CD8-positive, alpha-beta memory T cell (primary cell): ENCODE measurements at regions not wholly inside any gene's neighbourhood (a gene's known extent, or its start where the extent isn't known, plus 50 kb on each side); places are given as distances from the start of the nearest gene placed in this dataset.
"Not testable (repeated sequence)": the region's sequence is repeated elsewhere in the genome, so short reads cannot be mapped to it uniquely, and the experiment has no call there.

Experiments
- CTCF ChIA-PET: fragments of 350-600 bp; sonication (Branson Sonifier 250); formaldehyde crosslinking; loops from one replicate; lab custom pipeline; 2021; ENCODE audit warnings: antibody characterized with exemption; lab: Charles Lee
- POLR2A ChIA-PET: fragments of 350-600 bp; sonication (Branson Sonifier 250); formaldehyde crosslinking; loops from one replicate; lab custom pipeline; 2021; ENCODE audit warnings: antibody characterized with exemption; lab: Charles Lee
- DNase-seq, 5 donors: peaks; one replicate each; pipeline versions ENCODE4 v3.0.0 to v3.0.0-alpha.2; 2020 to 2022; ENCODE audit warnings: mixed read lengths in 1 of 5
- H3K27ac ChIP-seq: one replicate; pipeline ENCODE4 v1.7.0; 2013; ENCODE audit warnings: low read depth, mild to moderate bottlenecking, low read length, moderate library complexity
- H3K27me3 ChIP-seq: 2 replicates; pipeline ENCODE4 v1.7.0; 2013; ENCODE audit warnings: low read length, mild to moderate bottlenecking; ENCODE audit not compliant: insufficient read depth, poor library complexity, severe bottlenecking
- H3K36me3 ChIP-seq: 2 replicates; pipeline ENCODE4 v1.7.0; 2013; ENCODE audit warnings: mild to moderate bottlenecking, low read length, moderate library complexity; ENCODE audit not compliant: insufficient read depth
- H3K4me1 ChIP-seq: 2 replicates; pipeline ENCODE4 v1.7.0; 2013; ENCODE audit warnings: mild to moderate bottlenecking, low read length, moderate library complexity; ENCODE audit not compliant: insufficient read depth
- H3K4me3 ChIP-seq: 2 replicates; pipeline ENCODE4 v1.7.0; 2013; ENCODE audit warnings: mild to moderate bottlenecking, low read length
- H3K9me3 ChIP-seq: 2 replicates; pipeline ENCODE4 v1.7.0; 2013; ENCODE audit warnings: mild to moderate bottlenecking, low read length
- H3K27ac Mint-ChIP-seq, 8 donors: one replicate each; pipeline ENCODE4 v1.8.0; 2020 to 2021; ENCODE audit warnings: mixed read lengths in 8 of 8, mild to moderate bottlenecking in 6 of 8, inconsistent platforms in 3 of 8, moderate library complexity in 3 of 8
- H3K27me3 Mint-ChIP-seq, 2 donors: one replicate each; pipeline ENCODE4 v1.8.0; 2020 to 2021; ENCODE audit warnings: mixed read lengths in 2 of 2, mild to moderate bottlenecking in 1 of 2, moderate library complexity in 1 of 2
- H3K36me3 Mint-ChIP-seq, 3 donors: one replicate each; pipeline ENCODE4 v1.8.0; 2020 to 2021; ENCODE audit warnings: mixed read lengths in 3 of 3, inconsistent platforms in 1 of 3, mild to moderate bottlenecking in 1 of 3
- H3K4me1 Mint-ChIP-seq, 3 donors: one replicate each; pipeline ENCODE4 v1.8.0; 2020 to 2021; ENCODE audit warnings: mixed read lengths in 3 of 3, inconsistent platforms in 1 of 3, mild to moderate bottlenecking in 1 of 3
- H3K4me3 Mint-ChIP-seq, 7 donors: one replicate each; pipeline ENCODE4 v1.8.0; 2020 to 2021; ENCODE audit warnings: mixed read lengths in 7 of 7, mild to moderate bottlenecking in 6 of 7, moderate library complexity in 4 of 7, inconsistent platforms in 2 of 7
- H3K9me3 Mint-ChIP-seq, 5 donors: one replicate each; pipeline ENCODE4 v1.8.0; 2020 to 2022; ENCODE audit warnings: mixed read lengths in 5 of 5, mild to moderate bottlenecking in 3 of 5, moderate library complexity in 2 of 5, inconsistent platforms in 1 of 5

- H3K27ac Mint-ChIP-seq, H3K9me3 Mint-ChIP-seq, H3K4me1 Mint-ChIP-seq, H3K4me3 Mint-ChIP-seq, DNase-seq, H3K27ac ChIP-seq, H3K9me3 ChIP-seq, H3K4me1 ChIP-seq, H3K36me3 ChIP-seq, H3K4me3 ChIP-seq, H3K27me3 ChIP-seq, POLR2A ChIA-PET, CTCF ChIA-PET, H3K36me3 Mint-ChIP-seq: not testable (repeated sequence)
- peaks cover 0 to 17% of the 10 kb centered on the region in 2 donors for H3K27me3 Mint-ChIP-seq
Measured at GRCh38 chr12:31162896-31163560, 89.4 kb downstream of the DDX11 start.

GRCh38 chr12:31174293-31174692 is 100.6 kb downstream of the DDX11 start:
- peaks cover 0 to 14% of the 10 kb centered on the region in 2 donors for H3K27me3 Mint-ChIP-seq
- H3K36me3 ChIP-seq, H3K9me3 Mint-ChIP-seq, CTCF ChIA-PET, H3K9me3 ChIP-seq, H3K4me3 Mint-ChIP-seq, H3K4me1 ChIP-seq, H3K27me3 ChIP-seq, H3K4me3 ChIP-seq, H3K27ac Mint-ChIP-seq, POLR2A ChIA-PET, DNase-seq, H3K36me3 Mint-ChIP-seq, H3K4me1 Mint-ChIP-seq, H3K27ac ChIP-seq: not testable (repeated sequence)

DNA sequence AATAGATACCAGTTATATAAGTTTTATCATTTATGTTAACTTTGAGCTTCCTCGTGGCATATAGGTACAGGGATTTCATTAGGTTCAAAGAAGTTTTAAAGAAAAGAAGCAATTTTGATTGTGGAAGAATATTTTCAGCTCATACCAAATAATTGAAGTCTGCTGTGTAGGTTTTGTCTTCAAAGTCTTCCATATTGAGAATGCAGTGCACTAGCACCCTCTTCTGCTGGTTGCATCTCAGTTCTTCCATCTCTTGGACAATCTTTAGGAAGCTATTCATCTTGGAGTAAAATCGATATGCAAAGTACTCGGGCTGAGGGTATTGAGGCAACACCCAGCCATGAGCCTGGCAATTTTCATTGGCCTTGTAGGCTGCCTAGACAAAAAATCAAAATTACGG is 103.9 kb downstream of the DDX11 start:
- POLR2A ChIA-PET, DNase-seq, H3K9me3 ChIP-seq, H3K4me1 Mint-ChIP-seq, H3K36me3 Mint-ChIP-seq, CTCF ChIA-PET, H3K4me3 ChIP-seq, H3K9me3 Mint-ChIP-seq, H3K4me1 ChIP-seq, H3K27me3 ChIP-seq, H3K27ac ChIP-seq, H3K27ac Mint-ChIP-seq, H3K36me3 ChIP-seq, H3K4me3 Mint-ChIP-seq: not testable (repeated sequence)
- H3K27me3 Mint-ChIP-seq, result peaks cover 0 to 15% of the 10 kb centered on the region in 2 donors

DNA sequence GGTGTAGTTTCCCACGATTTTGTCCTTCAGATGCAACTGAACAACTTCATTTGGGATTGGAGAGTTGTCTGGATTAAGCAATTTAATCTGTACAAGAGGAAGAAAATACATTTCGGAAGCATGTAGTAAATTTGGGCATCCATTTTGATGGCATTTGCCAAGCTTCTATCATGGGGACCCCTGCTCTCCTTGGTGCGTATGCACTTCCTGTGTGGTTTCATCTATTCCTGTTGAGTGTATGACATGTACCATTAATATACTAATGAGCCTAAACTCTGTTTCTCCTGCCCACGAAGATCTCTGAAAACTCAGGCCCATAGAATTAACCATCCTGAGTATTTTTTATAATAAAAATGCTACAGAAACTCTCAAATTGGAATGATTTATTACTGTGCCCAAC is 105.2 kb downstream of the DDX11 start:
- H3K27me3 Mint-ChIP-seq, result peaks cover 0 to 15% of the 10 kb centered on the region in 2 donors
- CTCF ChIA-PET, H3K36me3 Mint-ChIP-seq, H3K27me3 ChIP-seq, DNase-seq, H3K9me3 ChIP-seq, H3K4me1 ChIP-seq, H3K4me3 Mint-ChIP-seq, H3K4me3 ChIP-seq, H3K4me1 Mint-ChIP-seq, H3K27ac ChIP-seq, H3K9me3 Mint-ChIP-seq, POLR2A ChIA-PET, H3K36me3 ChIP-seq, H3K27ac Mint-ChIP-seq: not testable (repeated sequence)

DNA sequence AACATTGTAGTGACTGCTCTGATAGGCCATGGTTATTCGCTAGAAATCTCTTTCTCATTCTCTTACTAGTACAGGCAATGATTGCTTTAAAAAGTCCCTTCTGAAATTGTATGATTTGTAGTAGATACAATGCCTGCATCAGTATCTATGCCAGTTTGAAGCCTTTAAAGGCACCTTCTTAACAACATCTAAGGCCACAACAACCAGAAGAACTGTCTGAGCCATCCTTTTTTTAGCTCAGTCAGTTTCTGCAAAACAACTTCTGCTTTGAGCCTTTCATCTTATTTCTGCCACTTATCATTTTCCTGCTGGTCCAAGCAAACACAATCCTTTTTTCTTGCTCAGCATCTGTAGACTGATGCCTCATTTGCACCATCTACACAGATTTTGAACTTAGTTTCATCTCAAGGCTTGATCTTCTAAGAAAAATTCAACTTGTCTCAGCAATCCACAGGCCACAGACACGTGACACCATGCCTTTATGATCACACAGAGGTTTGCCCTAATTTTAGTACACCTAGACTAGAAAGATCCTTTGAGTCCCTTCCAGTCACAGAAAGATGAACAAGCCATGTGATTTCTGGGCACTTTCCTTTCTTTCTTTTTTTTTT is 106.1 kb downstream of the DDX11 start:
- H3K27ac Mint-ChIP-seq, H3K4me1 Mint-ChIP-seq, H3K36me3 Mint-ChIP-seq, CTCF ChIA-PET, H3K27me3 ChIP-seq, H3K27ac ChIP-seq, H3K4me3 Mint-ChIP-seq, H3K9me3 Mint-ChIP-seq, H3K4me3 ChIP-seq, H3K36me3 ChIP-seq, H3K9me3 ChIP-seq, H3K4me1 ChIP-seq, POLR2A ChIA-PET: not testable (repeated sequence)
- DNase-seq, result peak in 1 of 5 donors; percentile 11
- peaks cover 0 to 12% of the 10 kb centered on the region in 2 donors for H3K27me3 Mint-ChIP-seq

GRCh38 chr12:31182571-31182970 is 108.9 kb downstream of the DDX11 start:
- H3K9me3 ChIP-seq, H3K27ac Mint-ChIP-seq, CTCF ChIA-PET, H3K4me1 ChIP-seq, H3K36me3 ChIP-seq, H3K4me3 ChIP-seq, H3K27ac ChIP-seq, DNase-seq, H3K9me3 Mint-ChIP-seq, POLR2A ChIA-PET, H3K27me3 Mint-ChIP-seq, H3K4me3 Mint-ChIP-seq, H3K36me3 Mint-ChIP-seq, H3K27me3 ChIP-seq, H3K4me1 Mint-ChIP-seq: not testable (repeated sequence)

GRCh38 chr12:31183107-31183506 is 109.4 kb downstream of the DDX11 start:
- POLR2A ChIA-PET, H3K36me3 Mint-ChIP-seq, H3K4me3 ChIP-seq, DNase-seq, H3K36me3 ChIP-seq, H3K9me3 Mint-ChIP-seq, H3K4me1 Mint-ChIP-seq, H3K27ac Mint-ChIP-seq, H3K9me3 ChIP-seq, CTCF ChIA-PET, H3K27me3 Mint-ChIP-seq, H3K4me3 Mint-ChIP-seq, H3K4me1 ChIP-seq, H3K27ac ChIP-seq, H3K27me3 ChIP-seq: not testable (repeated sequence)

GRCh38 chr12:31183899-31184298 is 110.2 kb downstream of the DDX11 start:
- H3K27me3 Mint-ChIP-seq, result not testable (repeated sequence)

DNA sequence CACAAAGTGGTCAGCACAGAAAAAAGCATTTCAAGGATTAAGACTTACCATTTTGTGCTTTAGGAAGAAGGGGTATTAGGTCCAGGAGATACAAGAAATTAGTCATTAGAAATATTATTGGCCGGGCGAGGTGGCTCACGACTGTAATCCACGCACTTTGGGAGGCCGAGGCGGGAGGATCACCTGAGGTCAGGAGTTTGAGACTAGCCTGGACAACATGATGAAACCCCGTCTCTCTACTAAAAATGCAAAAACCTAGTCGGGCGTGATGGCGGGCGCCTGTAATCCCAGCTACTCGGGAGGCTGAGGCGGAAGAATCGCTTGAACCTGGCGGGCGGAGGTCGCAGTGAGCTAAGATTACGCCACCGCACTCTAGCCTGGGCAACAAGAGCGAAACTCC is 111.0 kb downstream of the DDX11 start:
- H3K4me1 ChIP-seq, CTCF ChIA-PET, H3K27ac ChIP-seq, H3K9me3 Mint-ChIP-seq, DNase-seq, H3K4me1 Mint-ChIP-seq, H3K36me3 Mint-ChIP-seq, POLR2A ChIA-PET, H3K27ac Mint-ChIP-seq, H3K9me3 ChIP-seq, H3K27me3 Mint-ChIP-seq, H3K4me3 Mint-ChIP-seq, H3K36me3 ChIP-seq, H3K27me3 ChIP-seq, H3K4me3 ChIP-seq: not testable (repeated sequence)

More at GRCh38 chr12:31183899-31184298, 110.2 kb downstream of the DDX11 start:
- H3K4me1 ChIP-seq, DNase-seq, H3K9me3 ChIP-seq, H3K9me3 Mint-ChIP-seq, H3K36me3 Mint-ChIP-seq, H3K27ac ChIP-seq, H3K27ac Mint-ChIP-seq, POLR2A ChIA-PET, H3K4me3 ChIP-seq, H3K36me3 ChIP-seq, H3K4me1 Mint-ChIP-seq, H3K27me3 ChIP-seq, H3K4me3 Mint-ChIP-seq, CTCF ChIA-PET: not testable (repeated sequence)
